H7 (cell line): ENCODE measurements at regions not wholly inside any gene's neighbourhood (a gene's known extent, or its start where the extent isn't known, plus 50 kb on each side); places are given as distances from the start of the nearest gene placed in this dataset.

Experiments
- DNase-seq: peaks from one replicate; pipeline ENCODE4 v3.0.0; 2012
- H3K27me3 ChIP-seq: 2 replicates; pipeline ENCODE4 v1.6.0; 2011; ENCODE audit warnings: mild to moderate bottlenecking, low read length; ENCODE audit not compliant: control insufficient read depth, insufficient read depth
- H3K36me3 ChIP-seq: replicated peaks from 2 replicates; pipeline ENCODE4 v1.5.1; 2011; ENCODE audit warnings: low read length; ENCODE audit not compliant: control insufficient read depth, insufficient read depth
- H3K4me3 ChIP-seq: 2 replicates; pipeline ENCODE4 v1.5.1; 2011; ENCODE audit warnings: low read depth, mild to moderate bottlenecking, control low read depth, low read length, moderate library complexity; ENCODE audit not compliant: insufficient read depth

GRCh38 chr6:106892186-106892585, 82.3 kb downstream of the CD24 start:
- Histone ChIP-seq H3K36me3 (no peaks in the 10 kb centered on the region), H3K27me3 (no peaks in the 10 kb centered on the region), H3K4me3 (no peak overlapping the region)
- DNase-seq: no peak

- Histone ChIP-seq H3K36me3 (no peaks in the 10 kb centered on the region), H3K4me3 (no peak overlapping the region), H3K27me3 (no peaks in the 10 kb centered on the region)
- no peak for DNase-seq
Observed at GRCh38 chr6:106890447-106890846, 84.1 kb downstream of the CD24 start.

- Histone ChIP-seq H3K4me3 (no peak overlapping the region), H3K27me3 (no peaks in the 10 kb centered on the region), H3K36me3 (no peaks in the 10 kb centered on the region)
- no peak for DNase-seq
Observed at GRCh38 chr6:106889692-106890091, 84.8 kb downstream of the CD24 start.

- no peak for DNase-seq
- Histone ChIP-seq H3K4me3 (no peak overlapping the region), H3K27me3 (no peaks in the 10 kb centered on the region), H3K36me3 (no peaks in the 10 kb centered on the region)
Observed at GRCh38 chr6:106886922-106887797, 87.4 kb downstream of the CD24 start.

GRCh38 chr6:106886081-106886843, 88.3 kb downstream of the CD24 start:
- H3K27me3 ChIP-seq: no peaks in the 10 kb centered on the region
- H3K4me3 ChIP-seq: no peak overlapping the region
- no peak for DNase-seq
- H3K36me3 ChIP-seq: no peaks in the 10 kb centered on the region

- Histone ChIP-seq H3K4me3 (no peak overlapping the region), H3K36me3 (no peaks in the 10 kb centered on the region), H3K27me3 (no peaks in the 10 kb centered on the region)
- no peak for DNase-seq
Observed at GRCh38 chr6:106885679-106886078, 88.8 kb downstream of the CD24 start.

- DNase-seq: no peak
- no peaks in the 10 kb centered on the region for H3K27me3 ChIP-seq
- H3K4me3 ChIP-seq: no peak overlapping the region
- H3K36me3 ChIP-seq: no peaks in the 10 kb centered on the region
Observed at GRCh38 chr6:106884576-106884975, 90.0 kb downstream of the CD24 start.

GRCh38 chr6:106883808-106884262, 90.7 kb downstream of the CD24 start:
- no peak for DNase-seq
- Histone ChIP-seq H3K4me3 (no peak overlapping the region), H3K27me3 (no peaks in the 10 kb centered on the region), H3K36me3 (no peaks in the 10 kb centered on the region)

- no peak for DNase-seq
- Histone ChIP-seq H3K36me3 (no peaks in the 10 kb centered on the region), H3K4me3 (no peak overlapping the region), H3K27me3 (no peaks in the 10 kb centered on the region)
Observed at GRCh38 chr6:106882601-106883518, 91.7 kb downstream of the CD24 start.

- no peak for DNase-seq
- Histone ChIP-seq H3K27me3 (no peaks in the 10 kb centered on the region), H3K4me3 (no peak overlapping the region), H3K36me3 (no peaks in the 10 kb centered on the region)
Observed at GRCh38 chr6:106882138-106882537, 92.4 kb downstream of the CD24 start.

- Histone ChIP-seq H3K4me3 (no peak overlapping the region), H3K36me3 (no peaks in the 10 kb centered on the region), H3K27me3 (no peaks in the 10 kb centered on the region)
- DNase-seq: no peak
Observed at GRCh38 chr6:106880952-106881351, 93.6 kb downstream of the CD24 start.

GRCh38 chr6:106875782-106876321, 98.7 kb downstream of the CD24 start:
- H3K36me3 ChIP-seq: no peaks in the 10 kb centered on the region
- H3K4me3 ChIP-seq: no peak overlapping the region
- no peak for DNase-seq

GRCh38 chr6:106874481-106874880, 100.0 kb downstream of the CD24 start:
- Histone ChIP-seq H3K27me3 (no peaks in the 10 kb centered on the region), H3K4me3 (no peak overlapping the region), H3K36me3 (no peaks in the 10 kb centered on the region)
- no peak for DNase-seq

More at GRCh38 chr6:106875782-106876321, 98.7 kb downstream of the CD24 start:
- H3K27me3 ChIP-seq: no peaks in the 10 kb centered on the region

GRCh38 chr6:106872049-106872448, 102.5 kb downstream of the CD24 start:
- H3K27me3 ChIP-seq: no peaks in the 10 kb centered on the region
- no peaks in the 10 kb centered on the region for H3K36me3 ChIP-seq
- DNase-seq: no peak
- no peak overlapping the region for H3K4me3 ChIP-seq
